HepG2 (cell line): ENCODE measurements at regions not wholly inside any gene's neighbourhood (a gene's known extent, or its start where the extent isn't known, plus 50 kb on each side); places are given as distances from the start of the nearest gene placed in this dataset.

Source experiments
- ATAC-seq: fragments of 200-7000 bp; cut with Tn5 transposase; 3 replicates; pipeline ENCODE4 v1.9.1; 2020; ENCODE audit warnings: mild to moderate bottlenecking, moderate library complexity
- BruUV-seq: library from RNA; stranded (reverse); fragments of 400-500 nt; replicated peaks from 2 replicates; lab custom pipeline; 2021; lab: Mats Ljungman, UMichigan
- CTCF ChIA-PET: fragments of 300-600 bp; formaldehyde crosslinking; extraction: SDS; loops from one replicate; lab custom pipeline; 2021; ENCODE audit warnings: low total read pairs, inconsistent platforms, low intra/inter-chr PET ratio; lab: Yijun Ruan, JAX
- POLR2A ChIA-PET: fragments of 350-600 bp; sonication (Branson Sonifier 250); formaldehyde crosslinking; loops from one replicate; lab custom pipeline; 2020; ENCODE audit warnings: antibody characterized with exemption, inconsistent platforms; lab: Yijun Ruan, JAX
- DNase-seq: peaks from one replicate; pipeline ENCODE4 v3.0.0-alpha.2; 2015; ENCODE audit warnings: low spot score
- FAIRE-seq: peaks from 3 replicates; lab custom pipeline; 2011; peaks lifted over from hg19 to GRCh38; lab: Jason Lieb, UNC
- H2AFZ ChIP-seq: one replicate; pipeline ENCODE4 v1.6.1; 2011; ENCODE audit warnings: low read length, inconsistent platforms
- H3K27ac ChIP-seq: fragments of 300-600 bp; 3 replicates; pipeline ENCODE4 v1.8.0; 2011; ENCODE audit warnings: mixed run types, mild to moderate bottlenecking, mixed read lengths, low read length, inconsistent platforms; ENCODE audit not compliant: insufficient read depth; ENCODE audit errors: extremely low read length
- H3K27me3 ChIP-seq, 2 experiments: fragments of 200-600 bp in 1 of 2; 2 replicates in 1 of 2; 3 replicates in 1 of 2; pipeline versions ENCODE4 v1.6.0 to v1.8.0; 2011; ENCODE audit warnings: low read length in 2 of 2, mild to moderate bottlenecking in 2 of 2, moderate library complexity in 2 of 2, inconsistent platforms in 1 of 2; ENCODE audit not compliant: insufficient read depth in 2 of 2, control insufficient read depth in 1 of 2
- H3K36me3 ChIP-seq, 2 experiments: fragments of 200-600 bp in 1 of 2; replicated peaks in 1 of 2; 2 replicates in 1 of 2; 3 replicates in 1 of 2; pipeline versions ENCODE4 v1.5.1 to v1.8.0; 2011; ENCODE audit warnings: low read length in 2 of 2, inconsistent platforms in 1 of 2; ENCODE audit not compliant: insufficient read depth in 2 of 2, control insufficient read depth in 1 of 2
- H3K4me1 ChIP-seq: 2 replicates; pipeline ENCODE4 v1.5.1; 2012; ENCODE audit warnings: low read length, inconsistent platforms; ENCODE audit not compliant: insufficient read depth
- H3K4me2 ChIP-seq: 2 replicates; pipeline ENCODE4 v1.6.0; 2011; ENCODE audit warnings: low read depth, low read length, inconsistent platforms
- H3K4me3 ChIP-seq, 3 experiments: fragments of 200-600 bp in 1 of 3; sonication (generic), shearing (Covaris generic) in 1 of 3; replicated peaks in 1 of 3; 2 replicates each; pipeline ENCODE4 v1.5.1; 2011 to 2016; ENCODE audit warnings: low read length in 3 of 3, inconsistent platforms in 2 of 3, low read depth in 2 of 3, mild to moderate bottlenecking in 2 of 3, control low read depth in 1 of 3, mixed read lengths in 1 of 3; ENCODE audit not compliant: insufficient read depth in 1 of 3
- H3K79me2 ChIP-seq: one replicate; pipeline ENCODE4 v1.6.1; 2011; ENCODE audit warnings: low read length, inconsistent platforms; ENCODE audit not compliant: insufficient read depth
- H3K9ac ChIP-seq: 2 replicates; pipeline ENCODE4 v1.6.0; 2011; ENCODE audit warnings: mild to moderate bottlenecking, low read depth, low read length, inconsistent platforms; ENCODE audit not compliant: insufficient read depth
- H3K9me3 ChIP-seq: 2 replicates; pipeline ENCODE4 v1.5.1; 2012; ENCODE audit warnings: mild to moderate bottlenecking, low read length
- H4K20me1 ChIP-seq: 2 replicates; pipeline ENCODE4 v1.6.0; 2011; ENCODE audit warnings: inconsistent platforms, mild to moderate bottlenecking, low read length, moderate library complexity; ENCODE audit not compliant: insufficient read depth
- ARID5B ChIP-seq: IDR thresholded peaks from 2 replicates; pipeline ENCODE4 v1.4.0; 2020; ENCODE audit warnings: mild to moderate bottlenecking, missing genetic modification reagents
- HNRNPH1 ChIP-seq: fragments of 200-400 bp; formaldehyde crosslinking; optimal IDR thresholded peaks from 2 replicates; pipeline ENCODE3; 2017; ENCODE audit warnings: mild to moderate bottlenecking, low read depth, low read length
- HNRNPUL1 ChIP-seq: fragments of 200-400 bp; formaldehyde crosslinking; IDR thresholded peaks from 2 replicates; pipeline ENCODE4 v1.6.1; 2017; ENCODE audit warnings: low read depth, mild to moderate bottlenecking, low read length, moderate library complexity
- KLF11 ChIP-seq: IDR thresholded peaks from 2 replicates; pipeline ENCODE4 v1.6.1; 2016; ENCODE audit warnings: missing compliant biosample characterization
- TGIF2 ChIP-seq: IDR thresholded peaks from 2 replicates; pipeline ENCODE4 v1.6.1; 2016; ENCODE audit warnings: control low read depth, missing compliant biosample characterization
- U2AF1 ChIP-seq: fragments of 200-400 bp; formaldehyde crosslinking; optimal IDR thresholded peaks from 2 replicates; pipeline ENCODE3; 2017; ENCODE audit warnings: mild to moderate bottlenecking, low read depth, low read length
- ZFP37 ChIP-seq: sonication (generic); formaldehyde crosslinking; IDR thresholded peaks from 2 replicates; pipeline ENCODE4 v1.4.0; 2020; ENCODE audit warnings: missing genetic modification reagents, borderline replicate concordance
- ZFP90 ChIP-seq: sonication (generic); formaldehyde crosslinking; IDR thresholded peaks from 2 replicates; pipeline ENCODE4 v1.8.0; 2022; ENCODE audit warnings: missing genetic modification reagents, mild to moderate bottlenecking, inconsistent platforms, borderline replicate concordance
- ZNF607 ChIP-seq: sonication (generic); formaldehyde crosslinking; IDR thresholded peaks from 2 replicates; pipeline ENCODE4 v1.5.1; 2020; ENCODE audit warnings: missing genetic modification reagents, mild to moderate bottlenecking, borderline replicate concordance
- WGBS: methylation state at CpG from one replicate; pipeline ENCODE4 v1.1.6; 2017; ENCODE audit warnings: low lambda C conversion rate; 5-methylcytosine and 5-hydroxymethylcytosine counted together
- in situ Hi-C: cut with HindIII; loops from 2 replicates; pipeline ENCODE4 v1.10.0; 2017; ENCODE audit warnings: low pct_unique_long_range_greater_than_20kb; ENCODE audit not compliant: extremely low pct_ligation_motif_present
- intact Hi-C: fragments of 100-400 bp; cut with micrococcal nuclease; formaldehyde crosslinking; loops from one replicate; pipeline ENCODE4 v1.10.0; 2022; ENCODE audit not compliant: unreplicated experiment

DNA sequence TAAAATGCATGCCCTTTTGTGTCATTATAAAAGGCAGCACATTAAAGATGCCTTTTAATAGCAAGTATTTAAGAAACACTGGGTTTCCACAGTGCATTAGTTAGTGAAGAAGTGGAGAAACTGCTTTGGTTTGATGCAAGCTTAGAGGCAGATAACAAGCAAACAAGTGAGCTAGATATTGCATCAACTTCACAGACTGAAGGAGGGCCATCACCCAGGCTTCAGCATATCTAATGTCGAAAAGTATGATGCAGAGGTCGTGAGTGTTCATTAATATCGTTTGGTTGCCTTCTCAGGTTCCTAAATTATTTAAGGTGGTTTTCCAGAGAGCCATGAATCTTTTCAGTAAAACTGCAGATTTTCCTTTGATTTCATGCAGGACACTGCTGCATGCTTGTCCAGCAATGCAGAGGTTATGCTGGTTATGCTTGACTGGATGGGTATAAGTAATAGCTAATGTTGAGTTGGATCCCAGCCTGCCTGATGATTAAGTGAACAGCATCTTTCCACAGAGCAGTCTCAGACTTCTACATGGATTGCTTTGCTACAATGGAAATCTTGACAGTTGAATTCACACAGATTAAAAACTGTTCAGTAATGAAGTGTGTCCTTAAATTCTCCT lies 69.7 kb upstream of the IPO9 start (continued):
- TF ChIP-seq HNRNPH1 (no peak), ZFP90 (no peak), ZNF607 (CRISPR knock-in tag) (no peak)

DNA sequence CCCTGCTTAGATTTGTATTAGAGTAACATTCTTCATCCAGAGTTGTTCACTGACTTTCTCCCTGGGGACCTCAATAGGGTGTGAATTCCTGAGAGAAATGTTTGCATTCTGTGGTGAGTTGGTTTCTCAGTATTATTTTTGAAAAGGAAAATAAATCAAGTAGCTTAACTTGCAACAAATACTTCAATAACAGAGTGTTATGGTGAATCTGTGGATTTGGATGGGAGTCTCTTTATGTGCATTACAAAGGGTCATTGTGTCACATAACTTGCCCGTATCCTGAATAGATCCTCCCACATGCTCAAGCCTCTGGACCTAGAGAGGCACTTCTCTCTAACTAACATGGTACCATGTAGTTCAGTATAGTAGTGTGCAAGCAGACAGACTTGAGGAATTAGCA lies 68.4 kb upstream of the IPO9 start:
- BruUV-seq, result no TSS peak
- FAIRE-seq, result no peak

More for the DNA sequence above, 68.4 kb upstream of the IPO9 start:
- Histone ChIP-seq H3K27me3 (peaks cover 0 to 20% of the 10 kb centered on the region in 2 experiments; a peak in 3 of 5 replicates), H3K79me2 (no peaks in the 10 kb centered on the region), H3K36me3 (no peaks in the 10 kb centered on the region), H3K4me3 (no peak overlapping the region), H3K9ac (no peak overlapping the region), H2AFZ (no peak overlapping the region), H3K27ac (no peak overlapping the region), H4K20me1 (no peaks in the 10 kb centered on the region), H3K9me3 (no peaks in the 10 kb centered on the region), H3K4me2 (no peak overlapping the region), H3K4me1 (no peaks in the 10 kb centered on the region)
- no peak for ATAC-seq
- POLR2A ChIA-PET, result no interaction called here
- intact Hi-C loops, result no loop called here
- DNase-seq, result no peak
- 0% methylated on average over 1 of the region's 1 CpG for WGBS
- in situ Hi-C loops, result no loop called here
- CTCF ChIA-PET, result no interaction called here
- TF ChIP-seq ARID5B (CRISPR knock-in tag) (no peak), U2AF1 (no peak), ZFP37 (CRISPR knock-in tag) (no peak), KLF11 (CRISPR knock-in tag) (no peak), HNRNPUL1 (no peak), TGIF2 (CRISPR knock-in tag) (no peak)
